Keratinocyte (primary cell): ENCODE measurements at regions not wholly inside any gene's neighbourhood (a gene's known extent, or its start where the extent isn't known, plus 50 kb on each side); places are given as distances from the start of the nearest gene placed in this dataset.

Experiments used
- EZH2 ChIP-seq: IDR thresholded peaks from one replicate; pipeline ENCODE4 v1.6.1; 2012; ENCODE audit warnings: inconsistent platforms, mild to moderate bottlenecking, low read length, moderate library complexity
- TF ChIP-seq, protein P1 (sequence below), 3 experiments: IDR thresholded peaks in 1 of 3; conservative IDR thresholded peaks in 1 of 3; optimal IDR thresholded peaks in 1 of 3; 2 replicates in 2 of 3; 3 replicates in 1 of 3; pipeline versions ENCODE3 to v1.5.1; 2011; ENCODE audit warnings: low read length in 3 of 3, mild to moderate bottlenecking in 3 of 3, moderate library complexity in 2 of 3, control low read depth in 1 of 3, inconsistent platforms in 1 of 3; ENCODE audit not compliant: insufficient read depth in 2 of 3; ENCODE audit errors: extremely low read depth in 1 of 3

DNA sequence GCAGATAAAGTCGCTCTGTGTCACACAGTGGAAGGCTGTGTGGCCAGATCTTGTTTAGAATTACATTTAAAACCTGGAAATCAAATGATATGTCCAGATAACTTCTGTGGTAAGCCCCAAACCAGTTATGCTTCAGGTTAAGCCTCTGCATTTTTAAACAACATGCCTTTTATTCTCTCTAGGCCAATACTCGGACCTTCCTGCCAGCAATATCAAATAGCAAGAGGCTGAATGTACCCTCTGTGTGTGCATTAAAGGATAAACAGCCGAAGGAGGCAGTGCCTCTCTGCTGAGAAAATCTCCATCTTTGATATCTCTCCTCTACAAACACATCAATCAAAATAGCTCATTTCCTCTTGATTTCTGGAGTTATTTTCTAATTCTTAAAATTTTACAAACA, 67.1 kb upstream of the TMEM260 start:
- TF ChIP-seq, protein P1, sequence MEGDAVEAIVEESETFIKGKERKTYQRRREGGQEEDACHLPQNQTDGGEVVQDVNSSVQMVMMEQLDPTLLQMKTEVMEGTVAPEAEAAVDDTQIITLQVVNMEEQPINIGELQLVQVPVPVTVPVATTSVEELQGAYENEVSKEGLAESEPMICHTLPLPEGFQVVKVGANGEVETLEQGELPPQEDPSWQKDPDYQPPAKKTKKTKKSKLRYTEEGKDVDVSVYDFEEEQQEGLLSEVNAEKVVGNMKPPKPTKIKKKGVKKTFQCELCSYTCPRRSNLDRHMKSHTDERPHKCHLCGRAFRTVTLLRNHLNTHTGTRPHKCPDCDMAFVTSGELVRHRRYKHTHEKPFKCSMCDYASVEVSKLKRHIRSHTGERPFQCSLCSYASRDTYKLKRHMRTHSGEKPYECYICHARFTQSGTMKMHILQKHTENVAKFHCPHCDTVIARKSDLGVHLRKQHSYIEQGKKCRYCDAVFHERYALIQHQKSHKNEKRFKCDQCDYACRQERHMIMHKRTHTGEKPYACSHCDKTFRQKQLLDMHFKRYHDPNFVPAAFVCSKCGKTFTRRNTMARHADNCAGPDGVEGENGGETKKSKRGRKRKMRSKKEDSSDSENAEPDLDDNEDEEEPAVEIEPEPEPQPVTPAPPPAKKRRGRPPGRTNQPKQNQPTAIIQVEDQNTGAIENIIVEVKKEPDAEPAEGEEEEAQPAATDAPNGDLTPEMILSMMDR (optimal IDR thresholded peaks at IDR 0.05 in 1 of 3, IDR thresholded peaks at IDR 0.05 in 1 of 3, conservative IDR thresholded peaks at IDR 0.05 in 1 of 3; ENCODE audit: extremely low read depth in 1 of 3, insufficient read depth in 2 of 3, low read length in 3 of 3): no peak
- TF ChIP-seq EZH2: no peak
